ENCODE measurements at regions not wholly inside any gene's neighbourhood (a gene's known extent, or its start where the extent isn't known, plus 50 kb on each side); places are given as distances from the start of the nearest gene placed in this dataset.

DNA sequence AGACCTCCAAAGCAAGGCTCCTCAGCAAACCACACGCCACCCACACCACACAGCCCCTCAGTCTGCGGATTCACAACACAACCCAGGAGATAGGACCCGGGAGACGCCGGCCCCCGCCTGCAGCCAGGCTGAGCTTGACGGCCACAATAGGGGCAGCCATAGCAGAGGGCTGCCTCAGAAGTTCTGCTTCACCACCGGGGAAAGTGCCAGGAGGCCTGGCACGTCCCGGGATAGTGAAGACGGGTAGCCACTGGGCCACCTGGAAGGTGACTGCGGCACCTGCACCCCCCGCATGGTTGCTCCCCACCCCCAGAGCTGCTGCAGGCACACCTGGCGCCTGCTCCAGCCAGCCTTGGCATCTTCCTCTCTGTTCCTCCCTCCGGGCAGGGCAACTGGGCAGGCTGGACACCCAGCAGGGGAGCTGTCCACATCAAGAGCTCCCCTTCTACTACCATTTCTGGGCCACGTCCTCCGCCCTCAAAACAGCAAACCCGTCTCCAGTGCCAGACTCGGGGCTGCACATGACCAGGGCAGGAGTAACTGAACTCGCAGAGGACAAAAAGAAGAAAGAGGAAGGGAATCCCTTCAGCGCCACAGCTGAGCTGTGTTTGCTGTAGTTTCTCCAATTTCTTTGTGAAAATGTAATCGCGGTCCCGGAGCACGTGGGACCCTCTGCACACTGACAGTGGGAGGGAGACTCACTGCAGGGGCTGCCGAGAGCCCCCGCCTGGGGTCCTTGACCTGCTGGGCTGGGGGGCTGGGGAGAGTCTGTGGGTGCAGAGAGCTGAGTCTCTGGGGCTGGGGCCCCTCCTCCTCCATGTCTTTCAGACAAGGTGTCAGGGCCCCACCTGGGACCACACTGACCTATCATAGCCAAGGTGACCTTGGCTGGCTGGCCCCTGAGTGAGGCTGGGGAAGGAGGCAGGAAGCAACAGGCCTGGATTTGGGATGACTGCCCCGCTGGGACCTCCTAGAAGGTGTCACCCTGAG is 74.2 kb upstream of the C14orf180 start:
- no peak overlapping the region for H3K27ac ChIP-seq
- H3K27me3 ChIP-seq (ENCODE audit: insufficient read depth, low read depth): peaks cover 94% of the 10 kb centered on the region
- BruUV-seq (replicated peaks): no TSS peak
- TF ChIP-seq, protein P1, sequence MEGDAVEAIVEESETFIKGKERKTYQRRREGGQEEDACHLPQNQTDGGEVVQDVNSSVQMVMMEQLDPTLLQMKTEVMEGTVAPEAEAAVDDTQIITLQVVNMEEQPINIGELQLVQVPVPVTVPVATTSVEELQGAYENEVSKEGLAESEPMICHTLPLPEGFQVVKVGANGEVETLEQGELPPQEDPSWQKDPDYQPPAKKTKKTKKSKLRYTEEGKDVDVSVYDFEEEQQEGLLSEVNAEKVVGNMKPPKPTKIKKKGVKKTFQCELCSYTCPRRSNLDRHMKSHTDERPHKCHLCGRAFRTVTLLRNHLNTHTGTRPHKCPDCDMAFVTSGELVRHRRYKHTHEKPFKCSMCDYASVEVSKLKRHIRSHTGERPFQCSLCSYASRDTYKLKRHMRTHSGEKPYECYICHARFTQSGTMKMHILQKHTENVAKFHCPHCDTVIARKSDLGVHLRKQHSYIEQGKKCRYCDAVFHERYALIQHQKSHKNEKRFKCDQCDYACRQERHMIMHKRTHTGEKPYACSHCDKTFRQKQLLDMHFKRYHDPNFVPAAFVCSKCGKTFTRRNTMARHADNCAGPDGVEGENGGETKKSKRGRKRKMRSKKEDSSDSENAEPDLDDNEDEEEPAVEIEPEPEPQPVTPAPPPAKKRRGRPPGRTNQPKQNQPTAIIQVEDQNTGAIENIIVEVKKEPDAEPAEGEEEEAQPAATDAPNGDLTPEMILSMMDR (conservative IDR thresholded peaks at IDR 0.05): no peak
- no peak for TF ChIP-seq EZH2 (IDR thresholded peaks at IDR 0.05; ENCODE audit: low read depth)
- DNase-seq: no peak
- no peak overlapping the region for H3K4me2 ChIP-seq
- 0 out of 2 replicates have a peak, but pooled peaks cover 3% of the 10 kb centered on the region for H4K20me1 ChIP-seq (ENCODE audit: insufficient read depth)
- H2AFZ ChIP-seq: no peak overlapping the region
- ChIA-PET CTCF (interaction anchor here (0.6 kb wide), 1 partner anchor 161 kb away, joined by 5 read pairs; no protein-coding TSS in a partner anchor), POLR2A (ENCODE audit: unreplicated experiment) (no interaction called here)
- H3F3A ChIP-seq (ENCODE audit: insufficient read depth, low read depth): no peaks in the 10 kb centered on the region
- intact Hi-C loops (cut with micrococcal nuclease; ENCODE audit: unreplicated experiment): no loop called here
- no peaks in the 10 kb centered on the region for H3K36me3 ChIP-seq (ENCODE audit: low read depth)
- no peaks in the 10 kb centered on the region for H3K4me1 ChIP-seq (replicated peaks; ENCODE audit: insufficient read depth)
- no peak overlapping the region for H3K4me3 ChIP-seq
- H3K9me2 ChIP-seq (ENCODE audit: insufficient read depth): no peaks in the 10 kb centered on the region
- H3K9me3 ChIP-seq (ENCODE audit: insufficient read depth, low read depth): no peaks in the 10 kb centered on the region
- no peaks in the 10 kb centered on the region for H3K79me2 ChIP-seq (ENCODE audit: low read depth)

DNA sequence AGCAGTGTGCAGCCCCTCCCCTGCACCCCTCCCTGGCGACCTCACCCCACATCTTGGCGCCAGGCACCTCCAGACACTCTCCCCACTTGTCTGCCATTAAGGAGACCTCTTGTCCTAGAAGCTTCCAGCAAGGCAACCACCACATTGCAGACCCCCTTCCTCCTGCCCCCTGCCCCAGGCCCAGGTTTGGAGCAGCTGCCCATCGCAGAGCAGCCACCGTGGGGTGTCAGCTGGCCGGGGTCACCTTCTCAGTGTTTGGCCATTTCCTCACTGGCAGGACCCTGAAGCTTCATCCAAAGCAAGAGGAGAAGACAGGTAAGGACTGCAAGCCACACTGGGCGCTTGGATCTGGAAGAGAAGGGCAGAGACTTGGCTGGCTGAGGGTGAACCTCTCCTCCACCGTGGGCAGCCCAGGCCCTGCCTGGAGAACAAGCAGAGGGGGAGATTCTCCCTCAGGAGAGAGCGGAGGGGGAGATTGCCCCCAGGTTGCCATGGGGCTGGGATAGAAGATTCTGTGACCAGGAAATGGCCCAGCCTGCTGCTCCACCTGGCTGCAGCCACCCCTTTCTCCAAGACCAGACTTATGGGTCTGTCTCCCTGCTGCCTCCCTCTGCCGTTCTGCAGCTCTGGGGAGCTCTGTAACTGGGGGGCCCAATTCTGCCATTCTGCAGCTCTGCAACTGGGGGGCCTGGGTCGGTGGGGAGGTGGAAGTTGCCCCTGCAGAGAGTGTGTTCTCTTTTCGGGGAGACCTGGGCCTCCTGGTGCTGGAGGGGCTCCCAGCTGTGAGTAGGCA is 72.9 kb upstream of the C14orf180 start:
- Histone ChIP-seq H3K36me3 (ENCODE audit: low read depth) (no peaks in the 10 kb centered on the region), H3K4me3 (no peak overlapping the region), H4K20me1 (ENCODE audit: insufficient read depth) (0 out of 2 replicates have a peak, but pooled peaks cover 5% of the 10 kb centered on the region), H3F3A (ENCODE audit: insufficient read depth, low read depth) (no peaks in the 10 kb centered on the region), H3K27ac (no peak overlapping the region), H2AFZ (no peak overlapping the region), H3K9me2 (ENCODE audit: insufficient read depth) (no peaks in the 10 kb centered on the region), H3K27me3 (ENCODE audit: insufficient read depth, low read depth) (peaks cover 93% of the 10 kb centered on the region), H3K4me1 (replicated peaks; ENCODE audit: insufficient read depth) (no peaks in the 10 kb centered on the region), H3K4me2 (no peak overlapping the region), H3K79me2 (ENCODE audit: low read depth) (no peaks in the 10 kb centered on the region), H3K9me3 (ENCODE audit: insufficient read depth, low read depth) (no peaks in the 10 kb centered on the region)
- ChIA-PET CTCF (no interaction called here), POLR2A (ENCODE audit: unreplicated experiment) (no interaction called here)
- no peak for DNase-seq
- intact Hi-C loops (cut with micrococcal nuclease; ENCODE audit: unreplicated experiment): no loop called here
- no TSS peak for BruUV-seq (replicated peaks)
- no peak for TF ChIP-seq EZH2 (IDR thresholded peaks at IDR 0.05; ENCODE audit: low read depth)
- TF ChIP-seq, protein P1 (conservative IDR thresholded peaks at IDR 0.05): no peak

DNA sequence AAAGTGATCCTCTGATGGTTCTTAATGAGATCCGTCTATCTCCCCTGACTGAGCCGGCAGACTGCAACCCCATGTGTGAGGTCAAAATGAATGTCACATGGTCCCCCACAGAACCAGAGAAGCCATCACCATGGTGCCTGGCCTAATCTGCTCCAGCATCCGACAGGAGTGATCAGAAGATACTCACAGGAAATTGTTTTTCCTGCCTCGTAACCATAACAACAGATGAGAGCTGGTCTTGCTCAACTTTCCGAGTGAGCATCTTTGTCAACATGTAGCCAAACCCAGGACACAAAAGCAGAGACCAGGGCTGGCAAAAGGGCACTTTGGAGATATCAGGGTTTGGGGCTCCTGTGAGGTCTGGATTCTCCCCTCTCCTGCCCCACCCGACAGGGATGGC is 72.1 kb upstream of the C14orf180 start:
- ChIA-PET POLR2A (ENCODE audit: unreplicated experiment) (no interaction called here), CTCF (no interaction called here)
- peaks cover 92% of the 10 kb centered on the region for H3K27me3 ChIP-seq (ENCODE audit: insufficient read depth, low read depth)
- no TSS peak for BruUV-seq (replicated peaks)
- no peak overlapping the region for H3K4me2 ChIP-seq
- H2AFZ ChIP-seq: no peak overlapping the region
- H3K9me2 ChIP-seq (ENCODE audit: insufficient read depth): no peaks in the 10 kb centered on the region
- H3F3A ChIP-seq (ENCODE audit: insufficient read depth, low read depth): no peaks in the 10 kb centered on the region
- H3K9me3 ChIP-seq (ENCODE audit: insufficient read depth, low read depth): no peaks in the 10 kb centered on the region
- no peak overlapping the region for H3K27ac ChIP-seq
- no peak overlapping the region for H3K4me3 ChIP-seq
- intact Hi-C loops (cut with micrococcal nuclease; ENCODE audit: unreplicated experiment): no loop called here
- H4K20me1 ChIP-seq (ENCODE audit: insufficient read depth): 0 out of 2 replicates have a peak, but pooled peaks cover 5% of the 10 kb centered on the region
- H3K4me1 ChIP-seq (replicated peaks; ENCODE audit: insufficient read depth): no peaks in the 10 kb centered on the region
- DNase-seq: no peak
- TF ChIP-seq EZH2 (IDR thresholded peaks at IDR 0.05; ENCODE audit: low read depth): no peak
- H3K36me3 ChIP-seq (ENCODE audit: low read depth): no peaks in the 10 kb centered on the region
- H3K79me2 ChIP-seq (ENCODE audit: low read depth): no peaks in the 10 kb centered on the region
